ENCODE measurements at regions not wholly inside any gene's neighbourhood (a gene's known extent, or its start where the extent isn't known, plus 50 kb on each side); places are given as distances from the start of the nearest gene placed in this dataset.

GRCh38 chr16:22726868-22727267 lies 87.1 kb upstream of the HS3ST2 start:
- H3K4me3 ChIP-seq (replicated peaks; ENCODE audit: low read depth, low read length): no peak overlapping the region
- no peak for DNase-seq (ENCODE audit: extremely low read depth, insufficient read length)
- H3K27me3 ChIP-seq (replicated peaks; ENCODE audit: control insufficient read depth, insufficient read depth, low read length): no peaks in the 10 kb centered on the region; the same call in 1 of the 2 replicates
- no peak for TF ChIP-seq CTCF (IDR thresholded peaks at IDR 0.05; ENCODE audit: insufficient read depth, low read length, poor library complexity, severe bottlenecking)
- no peaks in the 10 kb centered on the region for H3K36me3 ChIP-seq (ENCODE audit: control insufficient read depth, insufficient read depth, low read length)

GRCh38 chr16:22727285-22728166 lies 86.4 kb upstream of the HS3ST2 start:
- DNase-seq (ENCODE audit: extremely low read depth, insufficient read length): no peak
- TF ChIP-seq CTCF (IDR thresholded peaks at IDR 0.05; ENCODE audit: insufficient read depth, low read length, poor library complexity, severe bottlenecking): no peak
- Histone ChIP-seq H3K4me3 (replicated peaks; ENCODE audit: low read depth, low read length) (no peak overlapping the region), H3K36me3 (ENCODE audit: control insufficient read depth, insufficient read depth, low read length) (no peaks in the 10 kb centered on the region), H3K27me3 (replicated peaks; ENCODE audit: control insufficient read depth, insufficient read depth, low read length) (no peaks in the 10 kb centered on the region; the same call in 1 of the 2 replicates)

GRCh38 chr16:22728167-22728836 lies 85.7 kb upstream of the HS3ST2 start:
- TF ChIP-seq CTCF (IDR thresholded peaks at IDR 0.05; ENCODE audit: insufficient read depth, low read length, poor library complexity, severe bottlenecking): no peak
- Histone ChIP-seq H3K27me3 (replicated peaks; ENCODE audit: control insufficient read depth, insufficient read depth, low read length) (no peaks in the 10 kb centered on the region; the same call in 1 of the 2 replicates), H3K4me3 (replicated peaks; ENCODE audit: low read depth, low read length) (no peak overlapping the region), H3K36me3 (ENCODE audit: control insufficient read depth, insufficient read depth, low read length) (no peaks in the 10 kb centered on the region)
- DNase-seq (ENCODE audit: extremely low read depth, insufficient read length): no peak

- TF ChIP-seq CTCF (IDR thresholded peaks at IDR 0.05; ENCODE audit: insufficient read depth, low read length, poor library complexity, severe bottlenecking): no peak
- H3K27me3 ChIP-seq (replicated peaks; ENCODE audit: control insufficient read depth, insufficient read depth, low read length): no peaks in the 10 kb centered on the region; the same call in 1 of the 2 replicates
- DNase-seq (ENCODE audit: extremely low read depth, insufficient read length): no peak
These were observed 81.6 kb upstream of the HS3ST2 start for GRCh38 chr16:22732400-22732799.

GRCh38 chr16:22732959-22733358 lies 81.0 kb upstream of the HS3ST2 start:
- Histone ChIP-seq H3K36me3 (ENCODE audit: control insufficient read depth, insufficient read depth, low read length) (no peaks in the 10 kb centered on the region), H3K4me3 (replicated peaks; ENCODE audit: low read depth, low read length) (no peak overlapping the region), H3K27me3 (replicated peaks; ENCODE audit: control insufficient read depth, insufficient read depth, low read length) (no peaks in the 10 kb centered on the region; the same call in 1 of the 2 replicates)
- TF ChIP-seq CTCF (IDR thresholded peaks at IDR 0.05; ENCODE audit: insufficient read depth, low read length, poor library complexity, severe bottlenecking): no peak
- no peak for DNase-seq (ENCODE audit: extremely low read depth, insufficient read length)

More at GRCh38 chr16:22732400-22732799, 81.6 kb upstream of the HS3ST2 start:
- no peak overlapping the region for H3K4me3 ChIP-seq (replicated peaks; ENCODE audit: low read depth, low read length)
- no peaks in the 10 kb centered on the region for H3K36me3 ChIP-seq (ENCODE audit: control insufficient read depth, insufficient read depth, low read length)

Data from GM06990 (cell line).